ENCODE measurements at regions not wholly inside any gene's neighbourhood (a gene's known extent, or its start where the extent isn't known, plus 50 kb on each side); places are given as distances from the start of the nearest gene placed in this dataset.
"Not testable (repeated sequence)": the region's sequence is repeated elsewhere in the genome, so short reads cannot be mapped to it uniquely, and the experiment has no call there.

GRCh38 chr11:81241672-81242275 is 1491.9 kb downstream of the FAM181B start:
- no peak for DNase-seq

- DNase-seq = no peak
Observed at GRCh38 chr11:81237139-81237538, 1496.5 kb downstream of the FAM181B start.

- not testable (repeated sequence) for DNase-seq
Observed at GRCh38 chr11:81227409-81227808, 1506.3 kb downstream of the FAM181B start.

- DNase-seq = no peak
Observed at GRCh38 chr11:81224396-81224795, 1509.3 kb downstream of the FAM181B start.

GRCh38 chr11:81222491-81222890 is 1511.2 kb downstream of the FAM181B start:
- no peak for DNase-seq

GRCh38 chr11:81220146-81220895 is 1513.3 kb downstream of the FAM181B start:
- DNase-seq = no peak

- no peak for DNase-seq
Observed at GRCh38 chr11:81219661-81220060, 1514.0 kb downstream of the FAM181B start.

- no peak for DNase-seq
Observed at GRCh38 chr11:81218440-81218839, 1515.2 kb downstream of the FAM181B start.

GRCh38 chr11:81211050-81211449 is 1522.6 kb downstream of the FAM181B start:
- DNase-seq = no peak

- no peak for DNase-seq
Observed at GRCh38 chr11:81207421-81208054, 1526.1 kb downstream of the FAM181B start.

- no peak for DNase-seq
Observed at GRCh38 chr11:81203876-81204275, 1529.8 kb downstream of the FAM181B start.

- no peak for DNase-seq
Observed at GRCh38 chr11:81197396-81197795, 1536.3 kb downstream of the FAM181B start.

GRCh38 chr11:81192516-81192915 is 1541.1 kb downstream of the FAM181B start:
- no peak for DNase-seq

- no peak for DNase-seq
Observed at GRCh38 chr11:81190546-81190945, 1543.1 kb downstream of the FAM181B start.

- not testable (repeated sequence) for DNase-seq
Observed at GRCh38 chr11:81187033-81187432, 1546.6 kb downstream of the FAM181B start.

GRCh38 chr11:81174646-81175330 is 1558.9 kb downstream of the FAM181B start:
- DNase-seq = no peak

- no peak for DNase-seq
Observed at GRCh38 chr11:81165164-81165563, 1568.5 kb downstream of the FAM181B start.

GRCh38 chr11:81159900-81160299 is 1573.8 kb downstream of the FAM181B start:
- DNase-seq = no peak

GRCh38 chr11:81135570-81135969 is 1598.1 kb downstream of the FAM181B start:
- no peak for DNase-seq

- no peak for DNase-seq
Observed at GRCh38 chr11:81129618-81130017, 1604.0 kb downstream of the FAM181B start.

- no peak for DNase-seq
Observed at GRCh38 chr11:81112718-81113117, 1620.9 kb downstream of the FAM181B start.

GRCh38 chr11:81104051-81104450 is 1629.6 kb downstream of the FAM181B start:
- no peak for DNase-seq

GRCh38 chr11:81098471-81098870 is 1635.2 kb downstream of the FAM181B start:
- no peak for DNase-seq

- DNase-seq = no peak
Observed at GRCh38 chr11:81092522-81092921, 1641.1 kb downstream of the FAM181B start.

All from bone marrow (tissue), 2 donors.